ENCODE measurements at regions not wholly inside any gene's neighbourhood (a gene's known extent, or its start where the extent isn't known, plus 50 kb on each side); places are given as distances from the start of the nearest gene placed in this dataset.

GRCh38 chr14:105853089-105853906, 326.9 kb downstream of the TMEM121 start:
- TF ChIP-seq EZH2 (IDR thresholded peaks at IDR 0.05): no peak
- TF ChIP-seq POLR2AphosphoS5 (IDR thresholded peaks at IDR 0.05; ENCODE audit: borderline replicate concordance, low read depth, low read length): no peak
- no peak for TF ChIP-seq FOXP2 (optimal IDR thresholded peaks at IDR 0.05; ENCODE audit: control extremely low read depth, extremely low read length, insufficient read depth)

Measured in SK-N-MC (cell line).